ENCODE measurements at regions not wholly inside any gene's neighbourhood (a gene's known extent, or its start where the extent isn't known, plus 50 kb on each side); places are given as distances from the start of the nearest gene placed in this dataset.

GRCh38 chr2:59827677-59828076, 725.8 kb downstream of the BCL11A start:
- TF ChIP-seq POLR2A (IDR thresholded peaks at IDR 0.05) (no peak), CTCF (IDR thresholded peaks at IDR 0.05) (no peak)
